Liver (tissue), 8 donors: ENCODE measurements at regions not wholly inside any gene's neighbourhood (a gene's known extent, or its start where the extent isn't known, plus 50 kb on each side); places are given as distances from the start of the nearest gene placed in this dataset.

Experiments
- DNase-seq: peaks from one replicate; pipeline ENCODE4 v3.0.0-alpha.2; 2017; ENCODE audit warnings: low spot score
- H3K27ac ChIP-seq, 2 donors: one replicate each; pipeline ENCODE4 v1.7.0; 2013; ENCODE audit warnings: inconsistent platforms in 2 of 2, low read length in 2 of 2, control low read depth in 1 of 2, low read depth in 1 of 2, mild to moderate bottlenecking in 1 of 2
- H3K27me3 ChIP-seq, 4 donors: one replicate each; pipeline versions ENCODE4 v1.6.1 to v1.7.0; 2013; ENCODE audit warnings: low read length in 3 of 4, inconsistent platforms in 1 of 4, mild to moderate bottlenecking in 1 of 4, moderate library complexity in 1 of 4; ENCODE audit not compliant: control insufficient read depth in 4 of 4, insufficient read depth in 4 of 4
- H3K36me3 ChIP-seq, 4 donors: one replicate each; pipeline versions ENCODE4 v1.6.1 to v1.7.0; 2013; ENCODE audit warnings: low read length in 3 of 4, mild to moderate bottlenecking in 3 of 4, low read depth in 1 of 4, moderate library complexity in 1 of 4; ENCODE audit not compliant: control insufficient read depth in 4 of 4, insufficient read depth in 3 of 4
- H3K4me1 ChIP-seq, 4 donors: one replicate each; pipeline versions ENCODE4 v1.6.1 to v1.7.0; 2013; ENCODE audit warnings: low read length in 3 of 4, mild to moderate bottlenecking in 3 of 4, moderate library complexity in 1 of 4; ENCODE audit not compliant: control insufficient read depth in 4 of 4, insufficient read depth in 4 of 4
- H3K4me3 ChIP-seq, 3 donors: one replicate each; pipeline versions ENCODE4 v1.6.1 to v1.7.0; 2013; ENCODE audit warnings: low read length in 3 of 3, control low read depth in 1 of 3, low read depth in 1 of 3, mild to moderate bottlenecking in 1 of 3
- H3K9ac ChIP-seq, 2 donors: one replicate each; pipeline ENCODE4 v1.7.0; 2013; ENCODE audit warnings: low read length in 2 of 2, mild to moderate bottlenecking in 2 of 2, moderate library complexity in 2 of 2, control low read depth in 1 of 2, low read depth in 1 of 2
- H3K9me3 ChIP-seq, 4 donors: one replicate each; pipeline versions ENCODE4 v1.6.1 to v1.7.0; 2013; ENCODE audit warnings: low read length in 3 of 4; ENCODE audit not compliant: control insufficient read depth in 4 of 4
- ATF3 ChIP-seq: IDR thresholded peaks from 2 replicates; pipeline ENCODE4 v1.6.1; 2016; ENCODE audit warnings: antibody characterized with exemption
- EGR1 ChIP-seq, 2 donors: IDR thresholded peaks; 2 replicates each; pipeline ENCODE4 v1.6.1; 2016 to 2018; ENCODE audit warnings: antibody characterized with exemption in 2 of 2, low read depth in 2 of 2
- FOXA1 ChIP-seq: IDR thresholded peaks from 2 replicates; pipeline ENCODE4 v1.6.1; 2016; ENCODE audit warnings: antibody characterized with exemption
- HNF4A ChIP-seq, 2 donors: conservative IDR thresholded peaks; 2 replicates each; pipeline ENCODE4 v1.6.1; 2016; ENCODE audit warnings: antibody characterized with exemption in 2 of 2, mild to moderate bottlenecking in 2 of 2
- HNF4G ChIP-seq: IDR thresholded peaks from 2 replicates; pipeline ENCODE4 v1.6.1; 2016; ENCODE audit warnings: antibody characterized with exemption
- JUND ChIP-seq, 2 donors: IDR thresholded peaks; 2 replicates each; pipeline ENCODE4 v1.6.1; 2016; ENCODE audit warnings: antibody characterized with exemption in 2 of 2
- NR2F2 ChIP-seq: IDR thresholded peaks from 2 replicates; pipeline ENCODE4 v1.6.1; 2016; ENCODE audit warnings: antibody characterized with exemption
- RAD21 ChIP-seq, 2 donors: IDR thresholded peaks; 2 replicates each; pipeline ENCODE4 v1.6.1; 2016; ENCODE audit warnings: antibody characterized with exemption in 2 of 2, mild to moderate bottlenecking in 2 of 2
- REST ChIP-seq: IDR thresholded peaks from 2 replicates; pipeline ENCODE4 v1.6.1; 2016; ENCODE audit warnings: antibody characterized with exemption, mild to moderate bottlenecking
- RXRA ChIP-seq, 2 donors: IDR thresholded peaks; 2 replicates each; pipeline ENCODE4 v1.6.1; 2017 to 2018; ENCODE audit warnings: antibody characterized with exemption in 2 of 2, mild to moderate bottlenecking in 1 of 2
- TAF1 ChIP-seq: conservative IDR thresholded peaks from 2 replicates; pipeline ENCODE4 v1.6.1; 2016; ENCODE audit warnings: antibody characterized with exemption, mild to moderate bottlenecking
- YY1 ChIP-seq: IDR thresholded peaks from 2 replicates; pipeline ENCODE4 v1.6.1; 2016; ENCODE audit warnings: antibody characterized with exemption, mild to moderate bottlenecking
- WGBS: extraction: QIAGEN DNeasy Blood & Tissue Kit; methylation state at CpG from one replicate; pipeline ENCODE4 v1.1.7; 2013; 5-methylcytosine and 5-hydroxymethylcytosine counted together
- TF ChIP-seq, protein P1 (sequence below): IDR thresholded peaks from 2 replicates; pipeline ENCODE4 v1.6.1; 2016; ENCODE audit warnings: antibody characterized with exemption
- TF ChIP-seq, protein P2 (sequence below): fragments of 150-350 bp; IDR thresholded peaks from 2 replicates; pipeline ENCODE4 v1.5.1; 2017; ENCODE audit warnings: improper control_type of control experiment, low read depth, low read length; ENCODE audit not compliant: missing input control
- donor health status: healthy.
- donor health status: healthy.
- donor health status: healthy.
- donor health status: healthy.
- donor health status: healthy.

DNA sequence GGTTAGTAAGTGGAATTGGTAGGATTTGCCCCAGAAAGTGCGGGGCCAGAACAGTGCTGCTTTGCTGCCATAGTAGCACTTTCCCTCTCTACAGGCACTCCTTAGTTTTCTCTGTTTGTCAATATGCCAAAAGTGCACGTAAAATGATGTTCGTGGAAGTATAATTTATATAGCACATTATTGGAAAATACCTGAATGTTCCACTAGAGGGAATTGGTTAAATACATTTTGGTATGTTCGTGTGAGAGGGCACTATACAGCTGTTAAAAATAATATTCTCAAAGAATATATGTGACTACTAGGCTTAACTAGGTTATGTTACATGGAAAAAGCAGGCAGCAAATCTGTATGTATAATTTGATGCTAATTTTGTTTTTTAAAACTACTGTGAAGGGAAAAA lies 184.0 kb upstream of the GDNF start:
- H3K9me3 ChIP-seq = no peaks in the 10 kb centered on the region
- H3K36me3 ChIP-seq = no peaks in the 10 kb centered on the region
- H3K27me3 ChIP-seq = peaks cover 0 to 6% (median 1%) of the 10 kb centered on the region in 4 donors
- H3K9ac ChIP-seq = no peak overlapping the region
- DNase-seq = no peak
- 54% methylated on average over 4 of the region's 4 CpGs for WGBS
- TF ChIP-seq TAF1 = no peak
- TF ChIP-seq RAD21 (IDR thresholded peaks at IDR 0.05) = peak; percentile 27 to 33
- H3K4me1 ChIP-seq = no peaks in the 10 kb centered on the region
- H3K4me3 ChIP-seq = no peak overlapping the region
- H3K27ac ChIP-seq = no peak overlapping the region

GRCh38 chr5:38023371-38023770 lies 183.5 kb upstream of the GDNF start:
- peaks cover 0 to 6% (median 1%) of the 10 kb centered on the region in 4 donors for H3K27me3 ChIP-seq
- no peak overlapping the region for H3K27ac ChIP-seq
- H3K4me1 ChIP-seq = no peaks in the 10 kb centered on the region
- no peak for DNase-seq
- no peak overlapping the region for H3K9ac ChIP-seq
- WGBS = 73% methylated on average over 4 of the region's 4 CpGs
- no peaks in the 10 kb centered on the region for H3K9me3 ChIP-seq
- TF ChIP-seq, protein P1, sequence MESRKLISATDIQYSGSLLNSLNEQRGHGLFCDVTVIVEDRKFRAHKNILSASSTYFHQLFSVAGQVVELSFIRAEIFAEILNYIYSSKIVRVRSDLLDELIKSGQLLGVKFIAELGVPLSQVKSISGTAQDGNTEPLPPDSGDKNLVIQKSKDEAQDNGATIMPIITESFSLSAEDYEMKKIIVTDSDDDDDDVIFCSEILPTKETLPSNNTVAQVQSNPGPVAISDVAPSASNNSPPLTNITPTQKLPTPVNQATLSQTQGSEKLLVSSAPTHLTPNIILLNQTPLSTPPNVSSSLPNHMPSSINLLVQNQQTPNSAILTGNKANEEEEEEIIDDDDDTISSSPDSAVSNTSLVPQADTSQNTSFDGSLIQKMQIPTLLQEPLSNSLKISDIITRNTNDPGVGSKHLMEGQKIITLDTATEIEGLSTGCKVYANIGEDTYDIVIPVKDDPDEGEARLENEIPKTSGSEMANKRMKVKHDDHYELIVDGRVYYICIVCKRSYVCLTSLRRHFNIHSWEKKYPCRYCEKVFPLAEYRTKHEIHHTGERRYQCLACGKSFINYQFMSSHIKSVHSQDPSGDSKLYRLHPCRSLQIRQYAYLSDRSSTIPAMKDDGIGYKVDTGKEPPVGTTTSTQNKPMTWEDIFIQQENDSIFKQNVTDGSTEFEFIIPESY = no peak
- TF ChIP-seq REST = no peak
- TF ChIP-seq FOXA1 = no peak
- no peak for TF ChIP-seq EGR1 (IDR thresholded peaks at IDR 0.05; ENCODE audit: low read depth in 2 of 2)
- TF ChIP-seq JUND (IDR thresholded peaks at IDR 0.05) = no peak
- TF ChIP-seq RAD21 (IDR thresholded peaks at IDR 0.05) = no peak
- no peak for TF ChIP-seq YY1
- TF ChIP-seq TAF1 = no peak
- TF ChIP-seq, protein P2, sequence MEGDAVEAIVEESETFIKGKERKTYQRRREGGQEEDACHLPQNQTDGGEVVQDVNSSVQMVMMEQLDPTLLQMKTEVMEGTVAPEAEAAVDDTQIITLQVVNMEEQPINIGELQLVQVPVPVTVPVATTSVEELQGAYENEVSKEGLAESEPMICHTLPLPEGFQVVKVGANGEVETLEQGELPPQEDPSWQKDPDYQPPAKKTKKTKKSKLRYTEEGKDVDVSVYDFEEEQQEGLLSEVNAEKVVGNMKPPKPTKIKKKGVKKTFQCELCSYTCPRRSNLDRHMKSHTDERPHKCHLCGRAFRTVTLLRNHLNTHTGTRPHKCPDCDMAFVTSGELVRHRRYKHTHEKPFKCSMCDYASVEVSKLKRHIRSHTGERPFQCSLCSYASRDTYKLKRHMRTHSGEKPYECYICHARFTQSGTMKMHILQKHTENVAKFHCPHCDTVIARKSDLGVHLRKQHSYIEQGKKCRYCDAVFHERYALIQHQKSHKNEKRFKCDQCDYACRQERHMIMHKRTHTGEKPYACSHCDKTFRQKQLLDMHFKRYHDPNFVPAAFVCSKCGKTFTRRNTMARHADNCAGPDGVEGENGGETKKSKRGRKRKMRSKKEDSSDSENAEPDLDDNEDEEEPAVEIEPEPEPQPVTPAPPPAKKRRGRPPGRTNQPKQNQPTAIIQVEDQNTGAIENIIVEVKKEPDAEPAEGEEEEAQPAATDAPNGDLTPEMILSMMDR = no peak
- no peak overlapping the region for H3K4me3 ChIP-seq
- H3K36me3 ChIP-seq = no peaks in the 10 kb centered on the region

DNA sequence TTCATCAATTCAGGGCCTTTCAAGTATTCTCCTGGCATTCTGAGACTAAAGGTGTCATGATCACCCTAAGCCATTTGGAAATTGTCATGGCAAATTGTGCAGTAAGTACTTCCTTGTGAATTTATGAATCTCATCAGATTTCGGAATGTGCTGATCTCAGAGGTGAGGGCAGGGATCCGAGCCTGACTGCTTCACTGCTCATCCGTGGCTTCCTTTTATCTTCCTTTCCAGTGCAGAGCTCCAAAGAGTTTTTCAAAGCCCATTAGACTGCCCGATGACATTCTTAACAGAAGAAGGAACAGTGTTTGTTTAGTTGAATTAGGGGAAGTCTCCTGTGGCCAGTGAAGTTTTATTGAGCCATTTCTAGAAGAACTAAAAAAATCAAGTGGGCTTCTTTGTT lies 182.8 kb upstream of the GDNF start:
- no peak overlapping the region for H3K27ac ChIP-seq
- no peak overlapping the region for H3K4me3 ChIP-seq
- no peaks in the 10 kb centered on the region for H3K4me1 ChIP-seq
- H3K36me3 ChIP-seq = no peaks in the 10 kb centered on the region
- 65% methylated on average over 4 of the region's 4 CpGs for WGBS
- H3K9me3 ChIP-seq = no peaks in the 10 kb centered on the region
- no peak overlapping the region for H3K9ac ChIP-seq
- peaks cover 0 to 6% (median 1%) of the 10 kb centered on the region in 4 donors for H3K27me3 ChIP-seq
- DNase-seq = no peak
- no peak for TF ChIP-seq NR2F2
- no peak for TF ChIP-seq REST
- TF ChIP-seq HNF4G = no peak
- TF ChIP-seq RXRA (IDR thresholded peaks at IDR 0.05) = no peak
- TF ChIP-seq JUND (IDR thresholded peaks at IDR 0.05) = no peak
- TF ChIP-seq, protein P1 = no peak
- TF ChIP-seq FOXA1 = no peak
- TF ChIP-seq HNF4A (conservative IDR thresholded peaks at IDR 0.05) = no peak
- TF ChIP-seq ATF3 = no peak
